ENCODE measurements at regions not wholly inside any gene's neighbourhood (a gene's known extent, or its start where the extent isn't known, plus 50 kb on each side); places are given as distances from the start of the nearest gene placed in this dataset.

GRCh38 chr15:77825546-77825945, 192.8 kb upstream of the LINGO1 start:
- Histone ChIP-seq H3K4me1 (ENCODE audit: insufficient read depth, poor library complexity, severe bottlenecking) (no peaks in the 10 kb centered on the region), H3K36me3 (ENCODE audit: low read depth) (no peaks in the 10 kb centered on the region), H3K27ac (ENCODE audit: poor library complexity, severe bottlenecking) (no peak overlapping the region), H3K27me3 (ENCODE audit: insufficient read depth, poor library complexity, severe bottlenecking) (peaks cover 9% of the 10 kb centered on the region), H3K9me3 (ENCODE audit: severe bottlenecking) (no peaks in the 10 kb centered on the region), H3K4me3 (ENCODE audit: severe bottlenecking) (no peak overlapping the region)
- TF ChIP-seq CTCF (IDR thresholded peaks at IDR 0.05; ENCODE audit: poor library complexity, severe bottlenecking): no peak
- DNase-seq (ENCODE audit: low spot score): peak; percentile 65
- ATAC-seq (ENCODE audit: low read depth): no peak

- no peak for ATAC-seq (ENCODE audit: low read depth)
- Histone ChIP-seq H3K36me3 (ENCODE audit: low read depth) (no peaks in the 10 kb centered on the region), H3K27ac (ENCODE audit: poor library complexity, severe bottlenecking) (no peak overlapping the region)
These were observed 192.5 kb upstream of the LINGO1 start for GRCh38 chr15:77825252-77825542.

GRCh38 chr15:77824361-77825251, 191.9 kb upstream of the LINGO1 start:
- Histone ChIP-seq H3K4me3 (ENCODE audit: severe bottlenecking) (no peak overlapping the region), H3K27ac (ENCODE audit: poor library complexity, severe bottlenecking) (no peak overlapping the region), H3K27me3 (ENCODE audit: insufficient read depth, poor library complexity, severe bottlenecking) (peaks cover 14% of the 10 kb centered on the region), H3K4me1 (ENCODE audit: insufficient read depth, poor library complexity, severe bottlenecking) (no peaks in the 10 kb centered on the region), H3K9me3 (ENCODE audit: severe bottlenecking) (no peaks in the 10 kb centered on the region), H3K36me3 (ENCODE audit: low read depth) (no peaks in the 10 kb centered on the region)
- no peak for DNase-seq (ENCODE audit: low spot score)
- no peak for ATAC-seq (ENCODE audit: low read depth)
- no peak for TF ChIP-seq CTCF (IDR thresholded peaks at IDR 0.05; ENCODE audit: poor library complexity, severe bottlenecking)

More at GRCh38 chr15:77825252-77825542, 192.5 kb upstream of the LINGO1 start:
- peaks cover 12% of the 10 kb centered on the region for H3K27me3 ChIP-seq (ENCODE audit: insufficient read depth, poor library complexity, severe bottlenecking)
- H3K4me1 ChIP-seq (ENCODE audit: insufficient read depth, poor library complexity, severe bottlenecking): no peaks in the 10 kb centered on the region
- no peak overlapping the region for H3K4me3 ChIP-seq (ENCODE audit: severe bottlenecking)
- no peak for DNase-seq (ENCODE audit: low spot score)
- no peaks in the 10 kb centered on the region for H3K9me3 ChIP-seq (ENCODE audit: severe bottlenecking)
- TF ChIP-seq CTCF (IDR thresholded peaks at IDR 0.05; ENCODE audit: poor library complexity, severe bottlenecking): no peak

GRCh38 chr15:77823736-77824135, 191.0 kb upstream of the LINGO1 start:
- Histone ChIP-seq H3K4me1 (ENCODE audit: insufficient read depth, poor library complexity, severe bottlenecking) (no peaks in the 10 kb centered on the region), H3K4me3 (ENCODE audit: severe bottlenecking) (no peak overlapping the region), H3K36me3 (ENCODE audit: low read depth) (no peaks in the 10 kb centered on the region), H3K9me3 (ENCODE audit: severe bottlenecking) (no peaks in the 10 kb centered on the region), H3K27ac (ENCODE audit: poor library complexity, severe bottlenecking) (no peak overlapping the region), H3K27me3 (ENCODE audit: insufficient read depth, poor library complexity, severe bottlenecking) (peaks cover 17% of the 10 kb centered on the region)
- DNase-seq (ENCODE audit: low spot score): no peak
- ATAC-seq (ENCODE audit: low read depth): no peak
- TF ChIP-seq CTCF (IDR thresholded peaks at IDR 0.05; ENCODE audit: poor library complexity, severe bottlenecking): no peak

- Histone ChIP-seq H3K9me3 (ENCODE audit: severe bottlenecking) (no peaks in the 10 kb centered on the region), H3K27me3 (ENCODE audit: insufficient read depth, poor library complexity, severe bottlenecking) (peaks cover 26% of the 10 kb centered on the region), H3K27ac (ENCODE audit: poor library complexity, severe bottlenecking) (no peak overlapping the region), H3K4me1 (ENCODE audit: insufficient read depth, poor library complexity, severe bottlenecking) (no peaks in the 10 kb centered on the region), H3K4me3 (ENCODE audit: severe bottlenecking) (no peak overlapping the region), H3K36me3 (ENCODE audit: low read depth) (no peaks in the 10 kb centered on the region)
- TF ChIP-seq CTCF (IDR thresholded peaks at IDR 0.05; ENCODE audit: poor library complexity, severe bottlenecking): no peak
- DNase-seq (ENCODE audit: low spot score) (no peak), ATAC-seq (ENCODE audit: low read depth) (no peak)
These were observed 190.0 kb upstream of the LINGO1 start for GRCh38 chr15:77822631-77823230.

Measured in RWPE2 (cell line).